Stimulated activated naive CD8-positive, alpha-beta T cell treated with anti-CD3 and anti-CD28 coated beads, Interleukin-15, amount 100 ng/mL, for 72 hours (primary cell): ENCODE measurements at regions not wholly inside any gene's neighbourhood (a gene's known extent, or its start where the extent isn't known, plus 50 kb on each side); places are given as distances from the start of the nearest gene placed in this dataset.
"Not testable (repeated sequence)": the region's sequence is repeated elsewhere in the genome, so short reads cannot be mapped to it uniquely, and the experiment has no call there.

Experiments
- ATAC-seq: fragments of 150-1000 bp; cut with Tn5 transposase; 2 replicates; pipeline ENCODE4 v1.10.0; 2021; ENCODE audit warnings: mild to moderate bottlenecking, moderate library complexity
- DNase-seq, 2 donors: peaks; one replicate each; pipeline ENCODE4 v3.0.0; 2021 to 2022
- H3K27ac Mint-ChIP-seq, 2 donors: one replicate each; pipeline ENCODE4 v1.8.0; 2022; ENCODE audit warnings: mild to moderate bottlenecking in 2 of 2, mixed read lengths in 2 of 2, moderate library complexity in 2 of 2
- H3K27me3 Mint-ChIP-seq: one replicate; pipeline ENCODE4 v1.8.0; 2022; ENCODE audit warnings: mixed read lengths
- H3K4me1 Mint-ChIP-seq: one replicate; pipeline ENCODE4 v1.8.0; 2022; ENCODE audit warnings: mild to moderate bottlenecking, mixed read lengths
- H3K4me3 Mint-ChIP-seq, 2 donors: one replicate each; pipeline ENCODE4 v1.8.0; 2022; ENCODE audit warnings: mild to moderate bottlenecking in 2 of 2, mixed read lengths in 2 of 2, moderate library complexity in 1 of 2
- H3K9me3 Mint-ChIP-seq, 2 donors: one replicate each; pipeline ENCODE4 v1.8.0; 2022; ENCODE audit warnings: mixed read lengths in 2 of 2

DNA sequence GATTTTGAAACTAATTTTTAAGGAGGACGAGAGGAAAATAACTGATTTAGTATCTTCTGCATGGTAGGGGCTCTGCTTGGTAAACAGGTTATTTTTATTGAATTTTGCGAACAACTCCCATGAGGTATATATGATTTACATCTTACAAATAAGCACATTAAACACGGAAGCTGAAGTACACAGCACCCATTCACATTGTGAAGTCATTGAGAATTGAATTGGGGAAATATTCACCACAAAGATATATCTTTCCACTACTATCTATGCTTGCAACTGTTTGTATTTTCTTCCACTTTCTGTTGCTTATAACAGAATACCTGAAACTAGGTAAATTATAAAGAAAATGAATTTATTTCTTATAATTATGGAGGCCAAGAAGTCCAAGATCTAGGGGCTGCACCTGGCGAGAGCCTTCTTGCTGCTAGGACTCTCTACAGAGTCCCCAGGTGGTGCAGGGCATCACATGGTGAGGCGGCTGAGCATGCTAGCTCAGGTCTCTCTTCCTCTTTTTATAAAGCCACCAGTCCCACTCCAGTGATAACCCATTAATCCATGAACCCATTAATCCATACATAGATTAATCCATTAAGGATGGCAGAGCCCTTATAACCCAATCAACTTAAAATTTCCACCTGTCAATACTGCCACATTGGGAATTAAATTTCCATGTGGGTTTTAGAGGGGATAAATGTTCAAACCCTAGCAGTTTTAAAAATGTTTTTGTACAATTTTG is 79.0 kb upstream of the ZNF608 start:
- peaks cover 7% of the 10 kb centered on the region for H3K27me3 Mint-ChIP-seq
- no peaks in the 10 kb centered on the region for H3K4me1 Mint-ChIP-seq
- ATAC-seq: no peak
- H3K4me3 Mint-ChIP-seq: no peak overlapping the region
- H3K9me3 Mint-ChIP-seq: peaks cover 0 to 5% of the 10 kb centered on the region in 2 donors
- H3K27ac Mint-ChIP-seq: no peak overlapping the region
- no peak for DNase-seq

DNA sequence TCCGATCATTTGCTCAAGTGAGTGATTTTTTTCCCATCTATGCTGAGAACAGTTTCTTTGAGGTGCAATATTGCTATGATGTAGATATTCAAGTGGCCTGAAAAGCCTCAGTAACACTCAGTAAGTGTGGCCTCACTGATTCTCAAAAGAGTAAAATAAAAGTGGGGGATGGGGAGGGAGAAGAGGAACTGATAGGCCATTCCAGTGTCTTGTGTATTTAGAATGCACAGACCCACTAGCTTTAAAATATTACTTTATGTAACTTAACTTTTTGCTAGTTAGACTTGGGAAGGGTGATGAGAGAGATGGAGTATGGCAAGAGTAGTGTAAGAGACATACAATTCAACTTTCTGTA is 79.5 kb upstream of the ZNF608 start:
- H3K27ac Mint-ChIP-seq: no peak overlapping the region
- H3K4me1 Mint-ChIP-seq: no peaks in the 10 kb centered on the region
- no peak overlapping the region for H3K4me3 Mint-ChIP-seq
- peaks cover 7% of the 10 kb centered on the region for H3K27me3 Mint-ChIP-seq
- ATAC-seq (no peak), DNase-seq (no peak)
- peaks cover 0 to 5% of the 10 kb centered on the region in 2 donors for H3K9me3 Mint-ChIP-seq

- H3K27me3 Mint-ChIP-seq: peaks cover 8% of the 10 kb centered on the region
- DNase-seq: no peak
Measured at GRCh38 chr5:124828731-124829234, 82.3 kb upstream of the ZNF608 start.

DNA sequence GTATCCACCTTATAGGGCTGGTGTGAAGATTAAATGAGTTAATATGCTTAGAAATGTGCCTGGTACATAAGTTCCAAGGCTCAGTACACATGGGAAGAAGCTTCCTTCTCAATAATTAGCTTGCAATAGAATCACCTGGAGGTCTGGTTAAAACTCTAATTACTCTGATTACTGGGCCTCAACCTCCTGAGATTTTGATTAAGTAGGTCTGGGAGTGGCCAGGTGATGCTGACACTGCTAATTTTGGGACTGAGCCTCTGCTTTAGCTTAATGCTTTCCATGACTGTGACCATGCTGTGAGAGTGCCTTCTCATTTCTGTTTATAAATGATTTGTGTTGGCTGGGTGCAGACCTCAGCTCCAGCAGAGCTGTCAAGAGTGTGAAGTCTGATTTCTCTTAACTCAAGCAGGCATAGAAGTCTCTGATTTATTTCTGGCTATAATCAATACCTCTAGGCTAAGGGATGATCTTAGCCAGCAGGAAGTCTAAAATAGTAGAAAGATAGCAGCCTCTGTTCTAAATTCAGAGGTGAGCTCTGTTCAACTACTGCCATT is 85.3 kb upstream of the ZNF608 start:
- peaks cover 15% of the 10 kb centered on the region for H3K27me3 Mint-ChIP-seq
- H3K4me1 Mint-ChIP-seq: no peaks in the 10 kb centered on the region
- no peak for DNase-seq
- no peak overlapping the region for H3K27ac Mint-ChIP-seq
- no peak for ATAC-seq
- H3K4me3 Mint-ChIP-seq: no peak overlapping the region
- H3K9me3 Mint-ChIP-seq: peaks cover 8 to 13% of the 10 kb centered on the region in 2 donors

More at GRCh38 chr5:124828731-124829234, 82.3 kb upstream of the ZNF608 start:
- Mint-ChIP-seq H3K4me3 (no peak overlapping the region), H3K9me3 (peaks cover 5 to 13% of the 10 kb centered on the region in 2 donors), H3K4me1 (no peaks in the 10 kb centered on the region), H3K27ac (peak overlapping the region in 1 of 2 donors; percentile 72)
- ATAC-seq: no peak

GRCh38 chr5:124832510-124832909 is 86.1 kb upstream of the ZNF608 start:
- Mint-ChIP-seq H3K27ac (no peak overlapping the region), H3K4me3 (no peak overlapping the region), H3K27me3 (peaks cover 15% of the 10 kb centered on the region), H3K9me3 (peaks cover 10 to 13% of the 10 kb centered on the region in 2 donors), H3K4me1 (no peaks in the 10 kb centered on the region)
- no peak for ATAC-seq
- DNase-seq: no peak

DNA sequence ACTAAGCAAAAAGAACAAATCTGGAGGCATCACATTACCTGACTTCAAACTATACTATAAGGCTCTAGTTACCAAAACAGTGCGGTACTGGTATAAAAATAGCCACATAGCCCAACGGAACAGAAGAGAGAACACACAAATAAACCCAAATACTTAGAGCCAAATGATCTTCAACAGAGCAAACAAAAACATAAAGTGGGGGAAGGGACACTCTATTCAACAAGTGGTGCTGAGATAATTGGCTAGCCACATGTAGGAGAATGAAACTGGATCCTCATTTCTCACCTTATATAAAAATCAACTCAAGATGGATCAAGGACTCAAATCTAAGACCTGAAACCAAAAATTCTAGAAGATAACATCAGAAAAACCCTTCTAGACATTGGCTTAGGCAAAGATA is 89.9 kb upstream of the ZNF608 start:
- not testable (repeated sequence) for H3K4me1 Mint-ChIP-seq, ATAC-seq, DNase-seq

DNA sequence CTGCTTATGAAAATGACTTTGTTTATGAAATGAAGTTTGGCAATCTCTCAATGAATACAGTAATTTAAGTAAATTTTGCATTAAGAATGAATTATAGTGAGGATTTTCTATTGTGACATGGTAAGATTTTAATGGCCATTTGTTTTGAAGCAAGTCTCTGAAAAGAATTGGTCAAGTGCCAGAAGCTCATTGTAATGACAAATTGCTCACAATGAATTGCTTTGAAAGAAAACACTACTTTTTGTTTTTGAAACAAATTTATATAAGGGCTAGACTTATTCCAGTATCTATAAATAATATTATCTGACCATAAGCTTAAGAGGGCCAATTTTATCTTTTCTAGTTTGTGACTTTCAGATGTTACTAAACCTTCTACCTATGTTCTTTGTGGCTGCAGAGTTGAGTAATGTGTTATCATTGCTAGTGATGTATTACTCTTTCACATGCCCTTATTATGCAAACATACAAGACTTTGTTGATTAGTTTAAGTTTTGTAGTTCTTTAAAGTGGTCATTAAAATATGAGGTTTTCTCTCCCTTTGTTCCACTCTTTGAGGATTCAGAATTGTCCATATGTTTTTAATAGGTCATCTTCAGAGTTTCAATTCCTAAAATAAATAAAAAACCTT is 93.0 kb upstream of the ZNF608 start:
- H3K4me3 Mint-ChIP-seq: no peak overlapping the region
- peaks cover 0 to 5% of the 10 kb centered on the region in 2 donors for H3K9me3 Mint-ChIP-seq
- no peak for ATAC-seq
- peaks cover under 1% of the 10 kb centered on the region for H3K27me3 Mint-ChIP-seq
- H3K4me1 Mint-ChIP-seq: no peaks in the 10 kb centered on the region
- no peak overlapping the region for H3K27ac Mint-ChIP-seq
- no peak for DNase-seq

More for the DNA sequence above, 89.9 kb upstream of the ZNF608 start:
- not testable (repeated sequence) for H3K4me3 Mint-ChIP-seq, H3K27me3 Mint-ChIP-seq, H3K9me3 Mint-ChIP-seq, H3K27ac Mint-ChIP-seq

- no peak overlapping the region for H3K27ac Mint-ChIP-seq
- H3K9me3 Mint-ChIP-seq: no peaks in the 10 kb centered on the region
- DNase-seq (no peak), ATAC-seq (no peak)
- H3K4me1 Mint-ChIP-seq: no peaks in the 10 kb centered on the region
- no peaks in the 10 kb centered on the region for H3K27me3 Mint-ChIP-seq
- H3K4me3 Mint-ChIP-seq: no peak overlapping the region
Measured at GRCh38 chr5:124841829-124842712, 95.6 kb upstream of the ZNF608 start.

DNA sequence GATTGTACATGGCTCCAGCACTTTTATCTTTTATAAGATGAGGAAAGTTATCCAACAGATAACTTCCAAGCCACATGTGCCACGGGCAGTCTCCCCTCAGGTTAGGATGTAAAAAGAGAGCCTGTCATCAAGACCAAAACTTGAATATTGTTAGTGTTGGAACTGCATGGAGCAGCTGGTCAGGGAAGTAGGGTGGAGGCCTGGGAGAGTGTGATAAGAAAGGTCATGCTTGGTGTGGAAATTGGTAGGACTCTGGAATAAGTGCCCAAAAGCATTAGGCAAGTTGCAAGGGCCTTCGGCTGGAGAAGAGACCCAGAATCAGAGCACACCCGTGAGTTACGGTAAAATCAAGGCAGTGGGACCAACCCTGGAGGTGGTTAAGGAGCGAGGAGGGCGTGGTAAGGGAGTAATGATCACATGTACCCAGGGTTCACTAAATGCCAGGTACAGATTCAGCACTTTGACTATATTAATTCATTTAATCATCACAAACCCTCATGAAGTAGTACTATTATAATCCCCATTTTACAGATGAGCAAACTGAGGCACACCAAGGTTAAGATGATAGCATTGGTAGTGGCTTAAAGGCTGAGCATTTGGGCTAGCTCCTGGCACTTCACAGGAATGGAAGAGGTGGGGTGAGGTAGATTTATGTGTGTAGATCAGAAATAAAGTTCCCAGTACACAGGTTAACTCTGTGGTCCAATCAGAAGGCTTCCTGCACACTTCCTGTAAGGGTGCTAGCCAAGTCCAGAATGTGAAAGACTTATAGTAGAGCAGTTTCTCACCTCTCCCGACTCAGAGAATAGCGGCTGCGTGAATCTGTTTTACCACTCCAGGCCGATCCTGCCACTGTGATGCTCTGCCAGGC is 96.5 kb upstream of the ZNF608 start:
- Mint-ChIP-seq H3K4me1 (no peaks in the 10 kb centered on the region), H3K4me3 (no peak overlapping the region), H3K27me3 (no peaks in the 10 kb centered on the region), H3K9me3 (no peaks in the 10 kb centered on the region), H3K27ac (peak overlapping the region in 1 of 2 donors; percentile 29)
- ATAC-seq (no peak), DNase-seq (no peak)

- Mint-ChIP-seq H3K4me1 (no peaks in the 10 kb centered on the region), H3K27me3 (no peaks in the 10 kb centered on the region), H3K9me3 (no peaks in the 10 kb centered on the region), H3K27ac (no peak overlapping the region), H3K4me3 (no peak overlapping the region)
- no peak for ATAC-seq
- DNase-seq: no peak
Measured at GRCh38 chr5:124843596-124843899, 97.1 kb upstream of the ZNF608 start.

GRCh38 chr5:124844371-124844920 is 98.0 kb upstream of the ZNF608 start:
- ATAC-seq (no peak), DNase-seq (no peak)
- H3K27ac Mint-ChIP-seq: no peak overlapping the region
- H3K4me1 Mint-ChIP-seq: no peaks in the 10 kb centered on the region
- H3K4me3 Mint-ChIP-seq: no peak overlapping the region
- no peaks in the 10 kb centered on the region for H3K9me3 Mint-ChIP-seq
- no peaks in the 10 kb centered on the region for H3K27me3 Mint-ChIP-seq

GRCh38 chr5:124847907-124848306 is 101.5 kb upstream of the ZNF608 start:
- Mint-ChIP-seq H3K27ac (no peak overlapping the region), H3K9me3 (no peaks in the 10 kb centered on the region), H3K27me3 (no peaks in the 10 kb centered on the region), H3K4me3 (no peak overlapping the region), H3K4me1 (no peaks in the 10 kb centered on the region)
- no peak for DNase-seq
- no peak for ATAC-seq

GRCh38 chr5:124849774-124850173 is 103.3 kb upstream of the ZNF608 start:
- no peaks in the 10 kb centered on the region for H3K4me1 Mint-ChIP-seq
- H3K27me3 Mint-ChIP-seq: no peaks in the 10 kb centered on the region
- H3K9me3 Mint-ChIP-seq: no peaks in the 10 kb centered on the region
- H3K4me3 Mint-ChIP-seq: no peak overlapping the region
- ATAC-seq (no peak), DNase-seq (no peak)
- peak overlapping the region in 1 of 2 donors; percentile 65 for H3K27ac Mint-ChIP-seq

DNA sequence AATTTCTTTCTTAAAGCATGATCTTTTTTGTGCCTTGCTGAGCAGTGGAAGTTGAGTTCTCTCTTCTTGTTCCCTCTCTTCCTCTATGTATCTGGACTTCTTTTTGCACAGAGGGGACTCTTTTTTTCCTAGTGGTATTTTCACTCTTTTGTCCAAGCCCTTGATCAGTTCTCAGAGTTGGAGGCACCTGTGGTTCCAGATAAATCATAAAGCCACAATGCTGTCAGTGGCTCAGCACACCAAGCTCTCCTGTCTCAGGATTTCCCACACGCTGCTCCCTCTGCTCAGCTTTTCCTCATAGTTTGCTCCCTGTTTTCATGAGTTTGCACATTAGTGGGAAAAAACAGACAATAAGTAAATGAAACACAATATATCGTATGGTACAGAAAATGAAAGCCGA is 110.3 kb upstream of the ZNF608 start:
- no peak for ATAC-seq
- H3K9me3 Mint-ChIP-seq: peaks cover 0 to 4% of the 10 kb centered on the region in 2 donors
- no peak overlapping the region for H3K27ac Mint-ChIP-seq
- no peak overlapping the region for H3K4me3 Mint-ChIP-seq
- no peaks in the 10 kb centered on the region for H3K27me3 Mint-ChIP-seq
- no peak for DNase-seq
- no peaks in the 10 kb centered on the region for H3K4me1 Mint-ChIP-seq

DNA sequence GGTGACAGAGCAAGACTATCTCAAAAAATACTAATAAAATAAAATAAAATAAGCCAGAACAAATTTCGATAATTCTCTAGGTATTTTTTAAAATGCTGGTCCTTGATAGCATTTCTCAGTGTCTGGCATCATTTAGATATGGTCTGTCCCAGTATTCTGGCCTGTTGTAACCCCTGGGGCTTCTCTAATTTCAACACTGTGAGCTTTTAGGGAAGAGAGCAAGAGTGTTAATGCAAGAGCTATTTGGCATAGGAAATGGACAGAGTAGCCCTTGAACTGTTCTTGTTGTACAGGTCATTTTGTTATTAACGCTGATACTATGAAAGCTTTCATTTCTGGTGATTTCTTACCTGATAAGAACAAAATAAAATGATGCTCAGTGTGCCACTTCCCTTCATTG is 112.2 kb upstream of the ZNF608 start:
- no peak overlapping the region for H3K27ac Mint-ChIP-seq
- ATAC-seq (no peak), DNase-seq (no peak)
- peaks cover 4 to 5% of the 10 kb centered on the region in 2 donors for H3K9me3 Mint-ChIP-seq
- H3K27me3 Mint-ChIP-seq: no peaks in the 10 kb centered on the region
- no peaks in the 10 kb centered on the region for H3K4me1 Mint-ChIP-seq
- H3K4me3 Mint-ChIP-seq: no peak overlapping the region
